Epithelial cell of proximal tubule (primary cell): ENCODE measurements at regions not wholly inside any gene's neighbourhood (a gene's known extent, or its start where the extent isn't known, plus 50 kb on each side); places are given as distances from the start of the nearest gene placed in this dataset.

Experiments
- DNase-seq: peaks from one replicate; pipeline ENCODE4 v3.0.0-alpha.2; 2011; ENCODE audit warnings: low read depth
- H3K4me3 ChIP-seq: 2 replicates; pipeline ENCODE4 v1.5.1; 2011; ENCODE audit warnings: low read depth, mild to moderate bottlenecking, low read length
- CTCF ChIP-seq: conservative IDR thresholded peaks from 2 replicates; pipeline ENCODE4 v1.5.1; 2012; ENCODE audit warnings: low read depth, mild to moderate bottlenecking, low read length

- no peak for DNase-seq
- H3K4me3 ChIP-seq, result no peak overlapping the region
- TF ChIP-seq CTCF, result no peak
Measured at GRCh38 chr4:8796096-8796495, 75.5 kb downstream of the HMX1 start.

GRCh38 chr4:8795140-8795539 is 76.5 kb downstream of the HMX1 start:
- no peak for DNase-seq
- no peak for TF ChIP-seq CTCF

GRCh38 chr4:8794491-8794890 is 77.1 kb downstream of the HMX1 start:
- no peak for TF ChIP-seq CTCF
- H3K4me3 ChIP-seq, result no peak overlapping the region
- DNase-seq, result no peak

More at GRCh38 chr4:8795140-8795539, 76.5 kb downstream of the HMX1 start:
- no peak overlapping the region for H3K4me3 ChIP-seq

- no peak for DNase-seq
- no peak overlapping the region for H3K4me3 ChIP-seq
- no peak for TF ChIP-seq CTCF
Measured at GRCh38 chr4:8793571-8794160, 78.0 kb downstream of the HMX1 start.

GRCh38 chr4:8792491-8792890 is 79.1 kb downstream of the HMX1 start:
- no peak for DNase-seq
- no peak for TF ChIP-seq CTCF
- H3K4me3 ChIP-seq, result no peak overlapping the region

GRCh38 chr4:8791609-8792008 is 80.0 kb downstream of the HMX1 start:
- no peak for TF ChIP-seq CTCF

GRCh38 chr4:8790749-8791148 is 80.9 kb downstream of the HMX1 start:
- no peak for TF ChIP-seq CTCF
- H3K4me3 ChIP-seq, result no peak overlapping the region
- DNase-seq, result no peak

More at GRCh38 chr4:8791609-8792008, 80.0 kb downstream of the HMX1 start:
- DNase-seq, result no peak
- H3K4me3 ChIP-seq, result no peak overlapping the region
